OCI-LY1 (cell line): ENCODE measurements at regions not wholly inside any gene's neighbourhood (a gene's known extent, or its start where the extent isn't known, plus 50 kb on each side); places are given as distances from the start of the nearest gene placed in this dataset.

Experiments used
- H2AFZ ChIP-seq: fragments of 200-600 bp; sonication (generic), shearing (Covaris generic); 2 replicates; pipeline ENCODE4 v1.6.0; 2014; ENCODE audit warnings: antibody characterized with exemption, mild to moderate bottlenecking, low read length
- H3F3A ChIP-seq: fragments of 200-600 bp; sonication (generic), shearing (Covaris generic); 2 replicates; pipeline ENCODE4 v1.6.0; 2014; ENCODE audit warnings: mild to moderate bottlenecking, antibody characterized with exemption, low read length, moderate library complexity; ENCODE audit not compliant: insufficient read depth
- H3K27ac ChIP-seq: fragments of 200-600 bp; sonication (generic); 2 replicates; pipeline ENCODE4 v1.5.1; 2014; ENCODE audit warnings: low read length, mixed run types, mild to moderate bottlenecking, low read depth; ENCODE audit not compliant: poor library complexity, severe bottlenecking
- H3K27me3 ChIP-seq: fragments of 200-600 bp; sonication (generic); 2 replicates; pipeline ENCODE4 v1.6.0; 2014; ENCODE audit warnings: antibody characterized with exemption, mild to moderate bottlenecking, low read length, moderate library complexity; ENCODE audit not compliant: insufficient read depth
- H3K36me3 ChIP-seq: fragments of 200-600 bp; sonication (generic); 2 replicates; pipeline ENCODE4 v1.6.1; 2014; ENCODE audit warnings: mild to moderate bottlenecking, antibody characterized with exemption, low read length, moderate library complexity, mixed read lengths; ENCODE audit not compliant: insufficient read depth
- H3K4me1 ChIP-seq: fragments of 200-600 bp; sonication (generic); 2 replicates; pipeline ENCODE4 v1.5.1; 2014; ENCODE audit warnings: mild to moderate bottlenecking, low read length, moderate library complexity; ENCODE audit not compliant: insufficient read depth, severe bottlenecking
- H3K4me2 ChIP-seq: fragments of 200-600 bp; sonication (generic), shearing (Covaris generic); 2 replicates; pipeline ENCODE4 v1.6.1; 2014; ENCODE audit warnings: low read length
- H3K4me3 ChIP-seq: fragments of 200-600 bp; sonication (generic); 2 replicates; pipeline ENCODE4 v1.5.1; 2014; ENCODE audit warnings: low read length, low read depth, mild to moderate bottlenecking, mixed read lengths; ENCODE audit not compliant: poor library complexity, severe bottlenecking
- H3K79me2 ChIP-seq: fragments of 200-600 bp; shearing (Covaris generic); 2 replicates; pipeline ENCODE4 v1.6.1; 2016; ENCODE audit warnings: mixed run types, low read length, mixed read lengths; ENCODE audit not compliant: insufficient read depth
- H3K9ac ChIP-seq: fragments of 200-600 bp; sonication (generic), shearing (Covaris generic); 2 replicates; pipeline ENCODE4 v1.6.1; 2014; ENCODE audit warnings: mild to moderate bottlenecking, low read length, mixed read lengths
- H3K9me2 ChIP-seq: fragments of 200-600 bp; sonication (generic), shearing (Covaris generic); 2 replicates; pipeline ENCODE4 v1.6.1; 2014; ENCODE audit warnings: low read depth, mild to moderate bottlenecking, low read length, mixed read lengths
- H3K9me3 ChIP-seq: fragments of 200-600 bp; shearing (Covaris generic); 2 replicates; pipeline ENCODE4 v1.6.1; 2014; ENCODE audit warnings: low read length, mixed read lengths
- H4K20me1 ChIP-seq: fragments of 200-600 bp; sonication (generic), shearing (Covaris generic); 2 replicates; pipeline ENCODE4 v1.6.0; 2016; ENCODE audit warnings: mild to moderate bottlenecking, low read length; ENCODE audit not compliant: insufficient read depth
- CTCF ChIP-seq: fragments of 200-600 bp; sonication (generic), shearing (Covaris generic); IDR thresholded peaks from 2 replicates; pipeline ENCODE4 v1.5.1; 2017; ENCODE audit warnings: mild to moderate bottlenecking, antibody characterized with exemption, low read length, moderate library complexity, mixed read lengths
- EZH2 ChIP-seq: fragments of 200-600 bp; sonication (generic), shearing (Covaris generic); IDR thresholded peaks from 2 replicates; pipeline ENCODE4 v1.8.0; 2017; ENCODE audit warnings: borderline replicate concordance, mixed run types, mild to moderate bottlenecking, antibody characterized with exemption, low read length, moderate library complexity, mixed read lengths

- Histone ChIP-seq H3K9me2 (no peaks in the 10 kb centered on the region), H3K27ac (no peak overlapping the region), H2AFZ (no peak overlapping the region), H3K27me3 (no peaks in the 10 kb centered on the region), H3K4me2 (no peak overlapping the region), H3K36me3 (no peaks in the 10 kb centered on the region), H3K4me1 (no peaks in the 10 kb centered on the region), H3F3A (no peaks in the 10 kb centered on the region), H4K20me1 (no peaks in the 10 kb centered on the region), H3K9me3 (no peaks in the 10 kb centered on the region), H3K4me3 (no peak overlapping the region), H3K9ac (no peak overlapping the region), H3K79me2 (no peaks in the 10 kb centered on the region)
- TF ChIP-seq EZH2 (no peak), CTCF (no peak)
Measured at GRCh38 chr1:99163671-99164070, 100.6 kb upstream of the PLPPR4 start.

- no peaks in the 10 kb centered on the region for H3K9me3 ChIP-seq
- no peaks in the 10 kb centered on the region for H3K79me2 ChIP-seq
- no peak overlapping the region for H3K4me2 ChIP-seq
- no peaks in the 10 kb centered on the region for H3K36me3 ChIP-seq
- no peaks in the 10 kb centered on the region for H3K27me3 ChIP-seq
- no peak for TF ChIP-seq EZH2
- H3K4me1 ChIP-seq: no peaks in the 10 kb centered on the region
- no peaks in the 10 kb centered on the region for H3K9me2 ChIP-seq
- no peak overlapping the region for H3K9ac ChIP-seq
- H4K20me1 ChIP-seq: no peaks in the 10 kb centered on the region
- no peak overlapping the region for H3K27ac ChIP-seq
- H3F3A ChIP-seq: no peaks in the 10 kb centered on the region
- H3K4me3 ChIP-seq: no peak overlapping the region
- H2AFZ ChIP-seq: no peak overlapping the region
Measured at GRCh38 chr1:99170516-99170915, 93.8 kb upstream of the PLPPR4 start.

- no peaks in the 10 kb centered on the region for H3K79me2 ChIP-seq
- no peaks in the 10 kb centered on the region for H4K20me1 ChIP-seq
- H3K9me2 ChIP-seq: no peaks in the 10 kb centered on the region
- no peak overlapping the region for H3K4me3 ChIP-seq
- no peak overlapping the region for H3K4me2 ChIP-seq
- no peaks in the 10 kb centered on the region for H3K36me3 ChIP-seq
- no peaks in the 10 kb centered on the region for H3F3A ChIP-seq
- H3K27me3 ChIP-seq: no peaks in the 10 kb centered on the region
- H3K9me3 ChIP-seq: no peaks in the 10 kb centered on the region
- TF ChIP-seq CTCF (no peak), EZH2 (no peak)
- no peak overlapping the region for H3K9ac ChIP-seq
- no peak overlapping the region for H2AFZ ChIP-seq
- H3K27ac ChIP-seq: no peak overlapping the region
- H3K4me1 ChIP-seq: no peaks in the 10 kb centered on the region
Measured at GRCh38 chr1:99171184-99171813, 93.0 kb upstream of the PLPPR4 start.

- Histone ChIP-seq H3K79me2 (no peaks in the 10 kb centered on the region), H4K20me1 (no peaks in the 10 kb centered on the region), H3K27ac (no peak overlapping the region), H3K4me2 (no peak overlapping the region), H3K9me3 (no peaks in the 10 kb centered on the region), H3K9ac (no peak overlapping the region), H3K36me3 (no peaks in the 10 kb centered on the region), H3K4me1 (no peaks in the 10 kb centered on the region), H3F3A (no peaks in the 10 kb centered on the region), H3K4me3 (no peak overlapping the region), H3K27me3 (no peaks in the 10 kb centered on the region), H2AFZ (no peak overlapping the region), H3K9me2 (no peaks in the 10 kb centered on the region)
- no peak for TF ChIP-seq CTCF
- no peak for TF ChIP-seq EZH2
Measured at GRCh38 chr1:99173282-99173681, 91.0 kb upstream of the PLPPR4 start.
